Fibroblast of lung (primary cell): ENCODE measurements at regions not wholly inside any gene's neighbourhood (a gene's known extent, or its start where the extent isn't known, plus 50 kb on each side); places are given as distances from the start of the nearest gene placed in this dataset.
A peak's percentile ranks its signal among the peaks of the same experiment; 100 is the strongest.

Experiments
- DNase-seq, 2 donors: peaks; one replicate each; pipeline versions ENCODE4 v3.0.0 to v3.0.0-alpha.2; 2010; ENCODE audit warnings: low read depth in 2 of 2
- H2AFZ ChIP-seq: 2 replicates; pipeline ENCODE4 v1.5.1; 2012; ENCODE audit warnings: low read length, control low read depth, inconsistent platforms
- H3K27ac ChIP-seq: 2 replicates; pipeline ENCODE4 v1.5.1; 2011; ENCODE audit warnings: low read length, control low read depth; ENCODE audit not compliant: insufficient read depth
- H3K27me3 ChIP-seq: 2 replicates; pipeline ENCODE4 v1.5.1; 2011; ENCODE audit warnings: mild to moderate bottlenecking, low read length; ENCODE audit not compliant: control insufficient read depth, insufficient read depth
- H3K36me3 ChIP-seq: 2 replicates; pipeline ENCODE4 v1.5.1; 2011; ENCODE audit warnings: low read length; ENCODE audit not compliant: control insufficient read depth, insufficient read depth
- H3K4me1 ChIP-seq: 2 replicates; pipeline ENCODE4 v1.5.1; 2011; ENCODE audit warnings: low read length; ENCODE audit not compliant: control insufficient read depth, insufficient read depth; ENCODE audit errors: extremely low read depth
- H3K4me2 ChIP-seq: 2 replicates; pipeline ENCODE4 v1.5.1; 2011; ENCODE audit warnings: low read length, control low read depth; ENCODE audit not compliant: insufficient read depth; ENCODE audit errors: extremely low read depth
- H3K4me3 ChIP-seq, 4 experiments: fragments of 200-600 bp in 1 of 4; sonication (generic) in 1 of 4; replicated peaks in 1 of 4; 2 replicates each; pipeline ENCODE4 v1.5.1; 2011 to 2016; ENCODE audit warnings: low read length in 4 of 4, low read depth in 3 of 4, mild to moderate bottlenecking in 3 of 4, control low read depth in 2 of 4, inconsistent platforms in 1 of 4, mixed read lengths in 1 of 4; ENCODE audit not compliant: insufficient read depth in 1 of 4; ENCODE audit errors: control extremely low read depth in 1 of 4
- H3K79me2 ChIP-seq: 2 replicates; pipeline ENCODE4 v1.5.1; 2012; ENCODE audit warnings: mild to moderate bottlenecking, low read length, inconsistent platforms; ENCODE audit not compliant: control insufficient read depth, insufficient read depth
- H3K9ac ChIP-seq: 2 replicates; pipeline ENCODE4 v1.5.1; 2011; ENCODE audit warnings: mild to moderate bottlenecking, low read length, control low read depth; ENCODE audit not compliant: insufficient read depth
- H3K9me3 ChIP-seq: 2 replicates; pipeline ENCODE4 v1.5.1; 2012; ENCODE audit warnings: low read depth, low read length; ENCODE audit not compliant: control insufficient read depth, insufficient read depth
- H4K20me1 ChIP-seq: 2 replicates; pipeline ENCODE4 v1.5.1; 2011; ENCODE audit warnings: low read length; ENCODE audit not compliant: control insufficient read depth, insufficient read depth; ENCODE audit errors: extremely low read depth
- EZH2 ChIP-seq: IDR thresholded peaks from 2 replicates; pipeline ENCODE4 v1.5.1; 2012; ENCODE audit warnings: low read length, control low read depth, mild to moderate bottlenecking; ENCODE audit errors: missing control alignments
- TF ChIP-seq, protein P1 (sequence below), 2 donors: IDR thresholded peaks in 1 of 2; conservative IDR thresholded peaks in 1 of 2; 1 replicate in 1 of 2; 2 replicates in 1 of 2; pipeline ENCODE4 v1.5.1; 2011 to 2012; ENCODE audit warnings: low read length in 2 of 2, control low read depth in 1 of 2, inconsistent platforms in 1 of 2, low read depth in 1 of 2, mild to moderate bottlenecking in 1 of 2

DNA sequence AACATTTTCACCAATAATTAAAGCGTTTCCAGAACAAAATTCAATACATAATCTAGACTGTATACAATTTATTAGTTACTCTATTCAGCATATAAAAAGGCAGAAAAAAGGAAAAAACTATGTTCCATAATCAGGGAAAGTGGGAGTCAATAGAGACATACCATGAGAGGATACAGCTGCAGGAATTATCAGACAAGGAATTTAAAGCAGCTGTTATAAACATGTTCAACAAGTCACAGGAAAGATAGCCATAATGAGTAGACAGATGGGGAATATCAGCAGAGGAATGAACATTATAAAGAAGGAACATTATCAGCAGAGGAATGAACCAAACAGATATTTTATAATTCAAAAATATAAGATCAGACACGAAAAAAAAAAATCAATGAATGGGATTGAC, 500.6 kb upstream of the RPS6KA3 start:
- no peaks in the 10 kb centered on the region for H3K9me3 ChIP-seq
- H3K27ac ChIP-seq, result no peak overlapping the region
- no peaks in the 10 kb centered on the region for H3K4me1 ChIP-seq
- no peak overlapping the region for H3K9ac ChIP-seq
- no peak overlapping the region for H2AFZ ChIP-seq
- H3K4me3 ChIP-seq, result no peak overlapping the region
- DNase-seq, result no peak
- H4K20me1 ChIP-seq, result no peaks in the 10 kb centered on the region
- H3K27me3 ChIP-seq, result no peaks in the 10 kb centered on the region
- H3K4me2 ChIP-seq, result no peak overlapping the region
- TF ChIP-seq EZH2, result no peak
- TF ChIP-seq, protein P1, sequence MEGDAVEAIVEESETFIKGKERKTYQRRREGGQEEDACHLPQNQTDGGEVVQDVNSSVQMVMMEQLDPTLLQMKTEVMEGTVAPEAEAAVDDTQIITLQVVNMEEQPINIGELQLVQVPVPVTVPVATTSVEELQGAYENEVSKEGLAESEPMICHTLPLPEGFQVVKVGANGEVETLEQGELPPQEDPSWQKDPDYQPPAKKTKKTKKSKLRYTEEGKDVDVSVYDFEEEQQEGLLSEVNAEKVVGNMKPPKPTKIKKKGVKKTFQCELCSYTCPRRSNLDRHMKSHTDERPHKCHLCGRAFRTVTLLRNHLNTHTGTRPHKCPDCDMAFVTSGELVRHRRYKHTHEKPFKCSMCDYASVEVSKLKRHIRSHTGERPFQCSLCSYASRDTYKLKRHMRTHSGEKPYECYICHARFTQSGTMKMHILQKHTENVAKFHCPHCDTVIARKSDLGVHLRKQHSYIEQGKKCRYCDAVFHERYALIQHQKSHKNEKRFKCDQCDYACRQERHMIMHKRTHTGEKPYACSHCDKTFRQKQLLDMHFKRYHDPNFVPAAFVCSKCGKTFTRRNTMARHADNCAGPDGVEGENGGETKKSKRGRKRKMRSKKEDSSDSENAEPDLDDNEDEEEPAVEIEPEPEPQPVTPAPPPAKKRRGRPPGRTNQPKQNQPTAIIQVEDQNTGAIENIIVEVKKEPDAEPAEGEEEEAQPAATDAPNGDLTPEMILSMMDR (conservative IDR thresholded peaks at IDR 0.05 in 1 of 2, IDR thresholded peaks at IDR 0.05 in 1 of 2; ENCODE audit: low read depth in 1 of 2, low read length in 2 of 2), result no peak
- no peaks in the 10 kb centered on the region for H3K36me3 ChIP-seq
- no peaks in the 10 kb centered on the region for H3K79me2 ChIP-seq

DNA sequence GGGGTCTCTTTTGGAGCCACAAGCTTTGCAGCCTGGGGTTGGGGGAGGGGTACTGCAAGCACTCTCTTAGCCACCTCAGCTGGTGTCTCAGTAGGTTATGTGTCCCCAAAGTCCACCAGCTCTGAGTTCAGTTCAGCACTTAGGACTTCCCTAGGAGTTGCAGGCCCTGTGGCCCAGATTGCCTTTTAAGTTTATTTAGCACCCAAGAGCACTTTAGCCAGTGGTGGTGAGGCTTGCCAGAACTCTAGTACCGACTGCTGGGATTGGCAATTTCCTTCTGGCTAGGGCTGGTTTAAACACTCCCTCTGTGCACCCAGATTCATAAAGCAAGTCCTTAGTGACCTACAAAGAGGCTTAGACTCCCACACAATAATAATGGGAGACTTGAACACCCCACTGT, 489.9 kb upstream of the RPS6KA3 start:
- no peak overlapping the region for H3K4me2 ChIP-seq
- no peaks in the 10 kb centered on the region for H4K20me1 ChIP-seq
- no peak overlapping the region for H3K27ac ChIP-seq
- no peak overlapping the region for H3K9ac ChIP-seq
- no peak overlapping the region for H2AFZ ChIP-seq
- no peaks in the 10 kb centered on the region for H3K27me3 ChIP-seq
- H3K36me3 ChIP-seq, result no peaks in the 10 kb centered on the region
- H3K4me3 ChIP-seq, result no peak overlapping the region
- no peaks in the 10 kb centered on the region for H3K79me2 ChIP-seq
- no peaks in the 10 kb centered on the region for H3K9me3 ChIP-seq
- TF ChIP-seq, protein P1 (conservative IDR thresholded peaks at IDR 0.05 in 1 of 2, IDR thresholded peaks at IDR 0.05 in 1 of 2; ENCODE audit: low read depth in 1 of 2, low read length in 2 of 2), result no peak
- no peak for TF ChIP-seq EZH2
- no peak for DNase-seq
- H3K4me1 ChIP-seq, result no peaks in the 10 kb centered on the region

DNA sequence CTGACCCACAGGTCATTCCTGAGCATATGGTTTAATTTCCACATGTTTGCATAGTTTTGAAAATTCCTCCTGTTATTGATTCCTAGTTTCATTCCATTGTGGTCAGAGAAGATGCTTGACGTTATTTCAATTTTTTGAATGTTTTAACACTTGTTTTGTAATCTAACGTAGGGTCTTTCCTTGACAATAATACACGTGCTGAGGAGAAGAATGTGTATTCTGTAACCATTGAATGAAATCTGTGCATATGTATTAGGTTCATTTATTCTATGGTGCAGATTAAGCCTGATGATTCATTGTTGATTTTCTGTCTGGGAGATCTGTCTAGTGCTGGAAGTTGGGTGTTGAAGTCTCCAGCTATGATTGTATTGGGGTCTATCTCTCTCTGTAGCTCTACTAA, 486.4 kb upstream of the RPS6KA3 start:
- Histone ChIP-seq H3K27ac (no peak overlapping the region), H4K20me1 (no peaks in the 10 kb centered on the region), H3K36me3 (no peaks in the 10 kb centered on the region), H3K27me3 (no peaks in the 10 kb centered on the region), H3K79me2 (no peaks in the 10 kb centered on the region), H2AFZ (no peak overlapping the region), H3K9ac (no peak overlapping the region), H3K9me3 (no peaks in the 10 kb centered on the region), H3K4me3 (no peak overlapping the region), H3K4me2 (no peak overlapping the region), H3K4me1 (no peaks in the 10 kb centered on the region)
- DNase-seq, result peak in 1 of 2 donors; percentile 5
- TF ChIP-seq, protein P1 (conservative IDR thresholded peaks at IDR 0.05 in 1 of 2, IDR thresholded peaks at IDR 0.05 in 1 of 2; ENCODE audit: low read depth in 1 of 2, low read length in 2 of 2), result no peak
- no peak for TF ChIP-seq EZH2
